SK-N-SH (cell line): ENCODE measurements at regions not wholly inside any gene's neighbourhood (a gene's known extent, or its start where the extent isn't known, plus 50 kb on each side); places are given as distances from the start of the nearest gene placed in this dataset.

ENCODE experiments used
- CTCF ChIA-PET: fragments of 300-600, 350-600 bp; formaldehyde crosslinking; extraction: SDS; loops from one replicate; lab custom pipeline; 2021; lab: Yijun Ruan, JAX
- POLR2A ChIA-PET: fragments of 350-600 bp; sonication (Branson Sonifier 250); formaldehyde crosslinking; extraction: SDS; loops from one replicate; lab custom pipeline; 2020; ENCODE audit warnings: antibody characterized with exemption, inconsistent platforms; lab: Yijun Ruan, JAX
- DNase-seq: peaks from one replicate; pipeline ENCODE4 v3.0.0; 2012
- H2AFZ ChIP-seq: fragments of 200-600 bp; sonication (generic); 2 replicates; pipeline ENCODE4 v1.8.1; 2016; ENCODE audit warnings: antibody characterized with exemption, mild to moderate bottlenecking, low read depth
- H3F3A ChIP-seq: fragments of 200-600 bp; sonication (generic); replicated peaks from 2 replicates; pipeline ENCODE3; 2016; ENCODE audit warnings: antibody characterized with exemption, mild to moderate bottlenecking; ENCODE audit not compliant: insufficient read depth
- H3K27ac ChIP-seq, 2 experiments: fragments of 200-500 bp in 1 of 2; fragments of 200-600 bp in 1 of 2; sonication (Bioruptor generic) in 1 of 2; sonication (generic), shearing (Covaris generic) in 1 of 2; 2 replicates each; pipeline versions ENCODE4 v1.5.1 to v1.6.1; 2014 to 2016; ENCODE audit warnings: low read depth in 2 of 2, inconsistent platforms in 1 of 2, low read length in 1 of 2, mild to moderate bottlenecking in 1 of 2, mixed read lengths in 1 of 2
- H3K27me3 ChIP-seq: fragments of 200-600 bp; sonication (generic), shearing (Covaris generic); 2 replicates; pipeline ENCODE4 v1.6.1; 2016; ENCODE audit warnings: mixed run types; ENCODE audit not compliant: insufficient read depth
- H3K36me3 ChIP-seq, 2 experiments: fragments of 200-500 bp in 1 of 2; fragments of 200-600 bp in 1 of 2; sonication (Bioruptor generic) in 1 of 2; sonication (generic) in 1 of 2; replicated peaks in 1 of 2; 2 replicates each; pipeline versions ENCODE3 to v1.5.1; 2014 to 2016; ENCODE audit warnings: low read length in 1 of 2, mild to moderate bottlenecking in 1 of 2; ENCODE audit not compliant: insufficient read depth in 2 of 2, control insufficient read depth in 1 of 2
- H3K4me1 ChIP-seq, 2 experiments: fragments of 200-500 bp in 1 of 2; fragments of 200-600 bp in 1 of 2; sonication (Bioruptor generic) in 1 of 2; sonication (generic), shearing (Covaris generic) in 1 of 2; 2 replicates each; pipeline versions ENCODE4 v1.5.1 to v1.6.1; 2014 to 2016; ENCODE audit warnings: low read depth in 1 of 2, low read length in 1 of 2, mixed run types in 1 of 2; ENCODE audit not compliant: insufficient read depth in 2 of 2, control insufficient read depth in 1 of 2
- H3K4me2 ChIP-seq: fragments of 200-600 bp; sonication (generic), shearing (Covaris generic); 2 replicates; pipeline ENCODE4 v1.6.1; 2017; ENCODE audit warnings: mixed run types
- H3K4me3 ChIP-seq, 2 experiments: fragments of 200-500 bp in 1 of 2; fragments of 200-600 bp in 1 of 2; sonication (Bioruptor generic) in 1 of 2; sonication (generic), shearing (Covaris generic) in 1 of 2; 2 replicates each; pipeline versions ENCODE4 v1.5.1 to v1.8.1; 2014 to 2016; ENCODE audit warnings: low read depth in 2 of 2, inconsistent platforms in 1 of 2, low read length in 1 of 2, mild to moderate bottlenecking in 1 of 2, mixed read lengths in 1 of 2, moderate library complexity in 1 of 2
- H3K79me2 ChIP-seq: fragments of 200-600 bp; sonication (generic); 2 replicates; pipeline ENCODE4 v1.8.1; 2017; ENCODE audit warnings: mild to moderate bottlenecking; ENCODE audit not compliant: insufficient read depth
- H3K9ac ChIP-seq: fragments of 200-600 bp; sonication (generic); 2 replicates; pipeline ENCODE4 v1.6.1; 2017; ENCODE audit warnings: mixed run types
- H3K9me2 ChIP-seq: fragments of 200-600 bp; sonication (generic); 2 replicates; pipeline ENCODE4 v1.6.1; 2017; ENCODE audit warnings: mixed run types
- H3K9me3 ChIP-seq: fragments of 200-600 bp; sonication (generic); 2 replicates; pipeline ENCODE4 v1.6.1; 2017; ENCODE audit warnings: mixed run types, mild to moderate bottlenecking, moderate library complexity
- H4K20me1 ChIP-seq: fragments of 200-600 bp; sonication (generic); 2 replicates; pipeline ENCODE4 v1.6.1; 2017; ENCODE audit warnings: mild to moderate bottlenecking, mixed run types; ENCODE audit not compliant: insufficient read depth
- ELF1 ChIP-seq: IDR thresholded peaks from 2 replicates; pipeline ENCODE4 v1.4.0; 2012
- EP300 ChIP-seq, 2 experiments: IDR thresholded peaks; 2 replicates each; pipeline versions ENCODE4 v1.4.0 to v1.6.1; 2012; ENCODE audit warnings: borderline replicate concordance in 1 of 2, low read depth in 1 of 2, low read length in 1 of 2
- EZH2phosphoT487 ChIP-seq: fragments of 200-600 bp; sonication (generic); IDR thresholded peaks from 2 replicates; pipeline ENCODE4 v1.6.1; 2017; ENCODE audit warnings: low read depth, mixed run types, mild to moderate bottlenecking, antibody characterized with exemption, moderate library complexity, borderline replicate concordance
- FOXJ3 ChIP-seq: sonication (generic); formaldehyde crosslinking; IDR thresholded peaks from 2 replicates; pipeline ENCODE4 v1.5.1; 2020; ENCODE audit warnings: mild to moderate bottlenecking, missing genetic modification reagents
- FOXM1 ChIP-seq: IDR thresholded peaks from 2 replicates; pipeline ENCODE4 v1.4.0; 2012; ENCODE audit warnings: low read depth, mild to moderate bottlenecking
- GABPA ChIP-seq: IDR thresholded peaks from 2 replicates; pipeline ENCODE4 v1.4.0; 2012; ENCODE audit warnings: low read depth, mild to moderate bottlenecking
- IRF3 ChIP-seq: fragments of 150-350 bp; IDR thresholded peaks from 2 replicates; pipeline ENCODE4 v1.6.1; 2016; ENCODE audit warnings: mild to moderate bottlenecking, low read depth, low read length
- MEF2A ChIP-seq: IDR thresholded peaks from 2 replicates; pipeline ENCODE4 v1.4.0; 2012; ENCODE audit warnings: low read depth, borderline replicate concordance
- MXI1 ChIP-seq: IDR thresholded peaks from 2 replicates; pipeline ENCODE4 v1.6.1; 2012; ENCODE audit warnings: mild to moderate bottlenecking, low read depth, low read length, improper control_type of control experiment
- NFIC ChIP-seq: IDR thresholded peaks from 2 replicates; pipeline ENCODE4 v1.4.0; 2012; ENCODE audit warnings: borderline replicate concordance
- NRF1 ChIP-seq: IDR thresholded peaks from 2 replicates; pipeline ENCODE4 v1.6.1; 2012; ENCODE audit warnings: low read depth, mild to moderate bottlenecking, low read length
- PBX3 ChIP-seq: IDR thresholded peaks from 2 replicates; pipeline ENCODE4; 2012
- RAD21 ChIP-seq: IDR thresholded peaks from 2 replicates; pipeline ENCODE4 v1.6.1; 2012; ENCODE audit warnings: mild to moderate bottlenecking, low read length
- RCOR1 ChIP-seq: fragments of 150-350 bp; IDR thresholded peaks from 2 replicates; pipeline ENCODE4 v1.6.1; 2017; ENCODE audit warnings: antibody characterized with exemption, low read length
- REST ChIP-seq: IDR thresholded peaks from 2 replicates; pipeline ENCODE4 v1.6.1; 2012; ENCODE audit warnings: mild to moderate bottlenecking, low read depth, low read length, moderate library complexity
- RFX5 ChIP-seq: IDR thresholded peaks from 2 replicates; pipeline ENCODE4 v1.6.1; 2012; ENCODE audit warnings: mild to moderate bottlenecking, improper control_type of control experiment, low read length
- TEAD4 ChIP-seq: IDR thresholded peaks from 2 replicates; pipeline ENCODE4 v1.4.0; 2012; ENCODE audit warnings: mild to moderate bottlenecking, borderline replicate concordance; ENCODE audit not compliant: insufficient read depth
- USF1 ChIP-seq: IDR thresholded peaks from 2 replicates; pipeline ENCODE4 v1.4.0; 2012; ENCODE audit warnings: low read depth, borderline replicate concordance
- USF2 ChIP-seq: fragments of 150-350 bp; IDR thresholded peaks from 2 replicates; pipeline ENCODE4 v1.6.1; 2017; ENCODE audit warnings: antibody characterized with exemption, low read length, low read depth, borderline replicate concordance
- ZBTB33 ChIP-seq: IDR thresholded peaks from 2 replicates; pipeline ENCODE4 v1.4.0; 2012; ENCODE audit warnings: low read depth, borderline replicate concordance
- WGBS: methylation state at CpG from one replicate; pipeline ENCODE4 v1.1.6; 2017; ENCODE audit warnings: low lambda C conversion rate; 5-methylcytosine and 5-hydroxymethylcytosine counted together

- peak overlapping the region in 1 of 2 experiments; percentile 51; a peak in 2 of 4 replicates for H3K27ac ChIP-seq
- ChIA-PET CTCF (no interaction called here), POLR2A (interaction anchor here (0.6 kb wide), 1 partner anchor 9 kb away, joined by 3 read pairs; no protein-coding TSS in a partner anchor)
- peaks cover 0 to 2% of the 10 kb centered on the region in 2 experiments; a peak in 3 of 4 replicates for H3K4me1 ChIP-seq
- no peaks in the 10 kb centered on the region for H3K9me3 ChIP-seq
- H3K4me3 ChIP-seq = no peak overlapping the region
- H3K4me2 ChIP-seq = peak overlapping the region; percentile 3; the same call in 1 of the 2 replicates
- 20% methylated on average over 3 of the region's 3 CpGs for WGBS
- no peaks in the 10 kb centered on the region for H3K27me3 ChIP-seq
- no peaks in the 10 kb centered on the region for H4K20me1 ChIP-seq
- H3K9me2 ChIP-seq = no peaks in the 10 kb centered on the region
- no peak for DNase-seq
- no peaks in the 10 kb centered on the region for H3K36me3 ChIP-seq
- H3F3A ChIP-seq = peaks cover 14% of the 10 kb centered on the region
- H3K9ac ChIP-seq = no peak overlapping the region
- H2AFZ ChIP-seq = 0 out of 2 replicates have a peak overlapping the region, but pooled peaks have one; percentile 0
- H3K79me2 ChIP-seq = no peaks in the 10 kb centered on the region
- TF ChIP-seq RFX5 (no peak), IRF3 (no peak), PBX3 (peak; percentile 64), EP300 (IDR thresholded peaks at IDR 0.05; ENCODE audit: borderline replicate concordance in 1 of 2, low read depth in 1 of 2, low read length in 1 of 2) (peak in 1 of 2 experiments; percentile 42; a peak in 1 of 4 replicates), MXI1 (no peak), NFIC (peak; percentile 96), USF1 (no peak), EZH2phosphoT487 (no peak), MEF2A (no peak), NRF1 (no peak), REST (no peak), USF2 (no peak), ZBTB33 (no peak), ELF1 (no peak), FOXM1 (no peak), FOXJ3 (CRISPR knock-in tag) (no peak), RAD21 (peak; percentile 29; the same call in 1 of the 2 replicates), TEAD4 (0 out of 2 replicates have a peak, but pooled peaks have one; percentile 38), GABPA (no peak), RCOR1 (no peak)
Measured at GRCh38 chr1:189619682-189620332, 857.9 kb downstream of the BRINP3 start.
